ENCODE measurements at regions not wholly inside any gene's neighbourhood (a gene's known extent, or its start where the extent isn't known, plus 50 kb on each side); places are given as distances from the start of the nearest gene placed in this dataset.

GRCh38 chr20:10795286-10796026 is 121.7 kb upstream of the JAG1 start:
- no peak for TF ChIP-seq CTCF (conservative IDR thresholded peaks at IDR 0.05; ENCODE audit: low read length)
- TF ChIP-seq EZH2phosphoT487 (IDR thresholded peaks at IDR 0.05; ENCODE audit: borderline replicate concordance), result no peak
